ENCODE measurements at regions not wholly inside any gene's neighbourhood (a gene's known extent, or its start where the extent isn't known, plus 50 kb on each side); places are given as distances from the start of the nearest gene placed in this dataset.

DNA sequence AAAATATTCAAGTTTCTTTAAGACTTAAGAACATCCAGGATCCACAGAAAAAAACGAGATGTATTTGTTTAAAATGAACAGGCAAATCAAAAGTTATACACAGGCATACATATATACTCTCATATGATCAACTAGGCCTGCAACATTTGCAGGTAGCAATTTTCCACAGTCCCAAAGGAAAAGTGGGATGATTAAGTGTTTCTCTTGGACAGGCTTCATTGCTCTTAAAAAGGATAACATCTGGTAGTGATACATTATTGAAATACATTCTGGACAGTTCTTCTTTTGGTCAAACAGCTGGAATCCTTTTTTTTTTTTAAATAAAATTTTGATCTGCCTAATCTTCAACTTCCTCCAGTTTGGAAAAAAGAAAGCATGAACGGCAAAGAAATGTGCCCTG, 114.8 kb upstream of the TDRD3 start:
- no peak for TF ChIP-seq MXI1 (IDR thresholded peaks at IDR 0.05; ENCODE audit: borderline replicate concordance, low read depth, low read length)
- TF ChIP-seq, protein P1, sequence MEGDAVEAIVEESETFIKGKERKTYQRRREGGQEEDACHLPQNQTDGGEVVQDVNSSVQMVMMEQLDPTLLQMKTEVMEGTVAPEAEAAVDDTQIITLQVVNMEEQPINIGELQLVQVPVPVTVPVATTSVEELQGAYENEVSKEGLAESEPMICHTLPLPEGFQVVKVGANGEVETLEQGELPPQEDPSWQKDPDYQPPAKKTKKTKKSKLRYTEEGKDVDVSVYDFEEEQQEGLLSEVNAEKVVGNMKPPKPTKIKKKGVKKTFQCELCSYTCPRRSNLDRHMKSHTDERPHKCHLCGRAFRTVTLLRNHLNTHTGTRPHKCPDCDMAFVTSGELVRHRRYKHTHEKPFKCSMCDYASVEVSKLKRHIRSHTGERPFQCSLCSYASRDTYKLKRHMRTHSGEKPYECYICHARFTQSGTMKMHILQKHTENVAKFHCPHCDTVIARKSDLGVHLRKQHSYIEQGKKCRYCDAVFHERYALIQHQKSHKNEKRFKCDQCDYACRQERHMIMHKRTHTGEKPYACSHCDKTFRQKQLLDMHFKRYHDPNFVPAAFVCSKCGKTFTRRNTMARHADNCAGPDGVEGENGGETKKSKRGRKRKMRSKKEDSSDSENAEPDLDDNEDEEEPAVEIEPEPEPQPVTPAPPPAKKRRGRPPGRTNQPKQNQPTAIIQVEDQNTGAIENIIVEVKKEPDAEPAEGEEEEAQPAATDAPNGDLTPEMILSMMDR (conservative IDR thresholded peaks at IDR 0.05; ENCODE audit: low read depth, low read length) = no peak
- no peak for TF ChIP-seq NFE2L2 (IDR thresholded peaks at IDR 0.05; ENCODE audit: low read depth, low read length)
- TF ChIP-seq CEBPB (IDR thresholded peaks at IDR 0.05; ENCODE audit: low read depth, low read length) = no peak
- TF ChIP-seq POLR2A (IDR thresholded peaks at IDR 0.05; ENCODE audit: low read depth, low read length) = no peak

All from IMR-90 (cell line).